Stimulated activated effector memory CD8-positive, alpha-beta T cell treated with anti-CD3 and anti-CD28 coated beads, Interleukin-12 subunit alpha, Interleukin-12 subunit beta, amount 100 ng/mL, for 72 hours (primary cell): ENCODE measurements at regions not wholly inside any gene's neighbourhood (a gene's known extent, or its start where the extent isn't known, plus 50 kb on each side); places are given as distances from the start of the nearest gene placed in this dataset.
"Not testable (repeated sequence)": the region's sequence is repeated elsewhere in the genome, so short reads cannot be mapped to it uniquely, and the experiment has no call there.

ENCODE experiments used
- ATAC-seq: fragments of 150-1000 bp; cut with Tn5 transposase; 2 replicates; pipeline ENCODE4 v1.10.0; 2021
- DNase-seq, 2 donors: peaks; one replicate each; pipeline ENCODE4 v3.0.0; 2021 to 2022; ENCODE audit warnings: low spot score in 2 of 2
- H3K27ac Mint-ChIP-seq: one replicate; pipeline ENCODE4 v1.8.0; 2022; ENCODE audit warnings: mild to moderate bottlenecking, mixed read lengths
- H3K36me3 Mint-ChIP-seq: one replicate; pipeline ENCODE4 v1.8.0; 2022; ENCODE audit warnings: mild to moderate bottlenecking, mixed read lengths
- H3K4me1 Mint-ChIP-seq: one replicate; pipeline ENCODE4 v1.8.0; 2022; ENCODE audit warnings: mixed read lengths
- H3K4me3 Mint-ChIP-seq: one replicate; pipeline ENCODE4 v1.8.0; 2022; ENCODE audit warnings: mild to moderate bottlenecking, mixed read lengths
- H3K9me3 Mint-ChIP-seq: one replicate; pipeline ENCODE4 v1.8.0; 2022; ENCODE audit warnings: mixed read lengths

DNA sequence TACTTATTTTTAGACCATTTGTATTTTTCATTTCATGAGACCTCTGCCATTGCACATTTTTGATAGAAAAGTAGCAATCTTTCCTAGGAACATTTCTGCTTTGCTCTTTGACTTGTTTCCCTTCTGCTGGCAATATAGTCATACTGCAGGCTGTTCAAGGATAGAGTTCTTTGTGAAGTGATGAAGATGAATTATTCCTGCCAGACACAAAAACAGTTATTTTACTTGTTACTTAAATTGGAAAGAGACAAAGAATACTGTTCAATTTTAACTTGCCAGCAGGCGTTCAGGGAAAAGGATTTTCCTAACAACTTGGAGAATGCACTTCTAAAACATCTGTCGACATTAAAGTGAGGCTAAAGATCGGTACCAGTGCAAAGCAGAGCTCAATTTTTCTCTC is 251.7 kb upstream of the ACTBL2 start:
- DNase-seq, result no peak
- no peaks in the 10 kb centered on the region for H3K9me3 Mint-ChIP-seq
- H3K4me1 Mint-ChIP-seq, result no peaks in the 10 kb centered on the region
- no peak overlapping the region for H3K4me3 Mint-ChIP-seq
- H3K36me3 Mint-ChIP-seq, result no peaks in the 10 kb centered on the region
- no peak overlapping the region for H3K27ac Mint-ChIP-seq
- ATAC-seq, result no peak

DNA sequence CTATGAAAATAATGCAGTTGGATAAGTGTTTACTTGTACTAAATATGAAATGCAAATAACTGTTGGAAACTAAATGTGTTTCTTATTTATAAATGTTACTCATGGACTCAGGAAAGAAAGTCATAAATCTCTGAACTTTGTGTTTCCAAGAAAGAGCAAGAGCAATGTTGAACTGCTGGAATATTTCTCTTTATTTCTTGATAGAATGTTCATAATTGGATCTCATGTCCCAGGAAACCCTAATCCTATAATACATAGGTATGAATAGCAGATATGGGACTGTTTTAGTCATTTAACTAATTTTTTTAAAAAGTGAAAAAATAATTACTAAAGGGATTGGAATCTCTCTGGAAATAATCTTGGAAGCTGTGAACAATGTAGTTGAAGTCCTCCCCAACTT is 245.0 kb upstream of the ACTBL2 start:
- H3K9me3 Mint-ChIP-seq, result peaks cover 3% of the 10 kb centered on the region
- no peak for DNase-seq

DNA sequence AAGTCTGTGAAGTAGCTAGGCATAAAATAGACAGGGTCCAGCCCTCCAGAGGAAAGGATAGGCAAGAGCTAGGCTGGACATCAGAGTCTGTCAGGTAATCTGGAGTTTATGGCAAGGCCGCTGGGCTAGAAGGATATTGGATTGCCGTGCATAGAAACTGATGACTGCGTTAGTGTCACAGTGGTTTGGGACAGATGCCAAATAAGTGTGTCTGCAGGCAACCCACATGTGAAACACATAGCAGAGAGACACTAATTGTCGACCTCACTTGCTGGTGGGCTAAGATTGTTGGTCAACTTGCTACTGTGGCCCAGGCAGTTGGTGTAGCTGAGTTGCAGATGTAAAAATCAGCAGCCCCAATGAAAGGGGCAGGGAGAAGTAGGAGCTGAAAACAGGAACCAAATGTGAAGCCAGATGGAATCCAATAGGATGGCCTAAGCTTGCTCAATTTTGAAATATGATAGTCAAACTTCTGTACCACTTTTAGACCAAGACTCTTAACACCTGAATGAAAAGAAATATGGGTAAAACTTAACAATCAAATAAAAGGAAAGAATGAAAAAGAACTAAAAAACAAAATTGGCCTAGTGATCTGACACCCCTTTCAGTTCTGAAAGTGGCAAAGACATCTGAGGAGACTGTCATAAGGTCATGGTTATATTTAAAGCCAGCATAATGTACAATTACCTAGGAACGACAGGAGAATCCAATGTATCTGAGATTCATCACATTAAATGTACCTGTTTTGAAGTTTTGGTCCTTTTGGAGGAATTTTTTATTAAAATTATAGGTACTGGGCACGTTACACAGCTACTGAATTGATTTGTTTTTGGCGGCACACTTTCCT is 243.3 kb upstream of the ACTBL2 start:
- Mint-ChIP-seq H3K4me3 (no peak overlapping the region), H3K4me1 (no peaks in the 10 kb centered on the region), H3K36me3 (no peaks in the 10 kb centered on the region), H3K9me3 (peaks cover 3% of the 10 kb centered on the region), H3K27ac (no peak overlapping the region)
- DNase-seq (no peak), ATAC-seq (no peak)

More for the DNA sequence above, 245.0 kb upstream of the ACTBL2 start:
- no peaks in the 10 kb centered on the region for H3K36me3 Mint-ChIP-seq
- H3K4me3 Mint-ChIP-seq, result no peak overlapping the region
- H3K4me1 Mint-ChIP-seq, result no peaks in the 10 kb centered on the region
- ATAC-seq, result no peak
- no peak overlapping the region for H3K27ac Mint-ChIP-seq

DNA sequence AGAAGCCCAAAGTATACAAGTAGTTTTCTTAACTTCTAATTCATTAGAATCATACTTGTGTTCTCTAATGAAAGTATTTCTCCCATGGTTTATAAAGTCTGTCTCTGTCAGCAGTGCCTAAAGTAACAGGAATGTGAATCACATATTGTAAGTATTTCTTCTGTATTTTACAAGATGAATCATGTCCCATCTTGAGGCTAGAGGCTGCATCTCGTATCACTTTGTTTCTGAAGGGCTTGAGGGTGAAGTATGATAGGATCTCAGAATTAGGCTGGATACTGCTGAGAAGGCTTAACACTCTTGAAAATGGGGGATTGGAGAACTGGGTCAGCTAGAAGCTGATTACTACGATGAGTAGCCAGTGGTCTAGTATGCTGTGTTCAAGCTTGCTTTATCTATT is 242.2 kb upstream of the ACTBL2 start:
- ATAC-seq, result no peak
- H3K9me3 Mint-ChIP-seq, result peaks cover 3% of the 10 kb centered on the region
- H3K36me3 Mint-ChIP-seq, result no peaks in the 10 kb centered on the region
- H3K27ac Mint-ChIP-seq, result no peak overlapping the region
- no peak overlapping the region for H3K4me3 Mint-ChIP-seq
- H3K4me1 Mint-ChIP-seq, result no peaks in the 10 kb centered on the region
- DNase-seq, result no peak

DNA sequence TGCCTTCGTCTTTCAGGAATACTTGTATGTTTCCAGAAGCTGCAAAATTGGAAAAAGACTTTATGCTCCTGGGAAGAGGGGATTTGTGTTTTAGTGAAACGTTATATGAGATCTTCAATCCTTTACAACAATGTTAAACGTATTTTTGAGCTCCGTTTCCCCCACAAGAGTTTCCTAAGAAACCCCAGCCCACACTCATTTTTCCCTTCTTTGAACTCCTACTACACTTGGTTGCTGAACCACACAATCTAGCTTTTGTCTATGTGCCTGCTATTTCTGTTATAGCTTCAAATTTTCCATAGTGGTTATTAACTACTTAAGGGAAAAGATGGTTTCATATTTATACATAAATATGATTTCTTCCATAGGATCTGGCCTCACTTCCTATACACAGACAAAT is 238.6 kb upstream of the ACTBL2 start:
- no peak for DNase-seq
- Mint-ChIP-seq H3K4me1 (no peaks in the 10 kb centered on the region), H3K9me3 (no peaks in the 10 kb centered on the region), H3K36me3 (no peaks in the 10 kb centered on the region), H3K27ac (no peak overlapping the region), H3K4me3 (no peak overlapping the region)
- no peak for ATAC-seq

DNA sequence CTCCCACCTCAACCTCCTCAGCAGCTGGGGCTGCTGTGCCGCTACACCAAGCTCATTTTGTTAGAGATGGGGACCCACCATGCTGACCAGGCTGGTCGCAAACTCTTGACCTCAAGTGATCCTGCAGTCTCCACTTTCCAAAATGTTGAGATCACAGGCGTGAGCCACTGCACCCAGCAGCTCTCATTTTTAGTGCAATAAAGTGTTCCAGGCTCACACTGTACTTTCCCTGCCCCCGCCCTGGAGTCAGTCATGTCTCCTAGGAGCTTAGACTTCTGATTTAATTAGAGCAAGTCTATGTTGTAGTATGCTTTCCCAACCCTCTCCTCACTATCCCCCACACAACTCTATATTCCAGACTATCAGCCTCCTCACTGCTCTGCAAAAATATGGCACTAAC is 238.0 kb upstream of the ACTBL2 start:
- no peaks in the 10 kb centered on the region for H3K9me3 Mint-ChIP-seq
- no peaks in the 10 kb centered on the region for H3K36me3 Mint-ChIP-seq
- ATAC-seq (no peak), DNase-seq (no peak)
- no peak overlapping the region for H3K4me3 Mint-ChIP-seq
- no peak overlapping the region for H3K27ac Mint-ChIP-seq
- H3K4me1 Mint-ChIP-seq, result no peaks in the 10 kb centered on the region

DNA sequence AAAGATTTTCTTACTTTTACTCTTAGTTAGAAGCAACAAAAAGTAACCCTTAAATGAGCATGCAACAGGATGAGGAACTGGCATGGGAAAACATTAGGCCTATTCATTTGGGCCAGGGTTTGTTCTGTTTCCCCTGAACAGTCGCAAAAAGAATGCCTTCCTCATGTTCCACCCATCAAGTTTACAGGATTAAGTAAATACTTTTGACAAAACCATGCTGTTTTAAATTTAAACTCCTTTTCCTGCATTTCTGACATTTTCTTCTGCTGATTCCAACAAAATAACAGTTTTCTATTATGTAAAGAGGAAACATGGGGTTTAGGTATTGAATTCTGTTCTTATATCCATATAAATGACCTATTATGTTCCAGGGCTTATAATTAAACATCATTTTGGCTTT is 236.6 kb upstream of the ACTBL2 start:
- ATAC-seq (no peak), DNase-seq (no peak)
- H3K4me3 Mint-ChIP-seq, result no peak overlapping the region
- no peak overlapping the region for H3K27ac Mint-ChIP-seq
- H3K36me3 Mint-ChIP-seq, result no peaks in the 10 kb centered on the region
- H3K4me1 Mint-ChIP-seq, result no peaks in the 10 kb centered on the region
- peaks cover under 1% of the 10 kb centered on the region for H3K9me3 Mint-ChIP-seq

DNA sequence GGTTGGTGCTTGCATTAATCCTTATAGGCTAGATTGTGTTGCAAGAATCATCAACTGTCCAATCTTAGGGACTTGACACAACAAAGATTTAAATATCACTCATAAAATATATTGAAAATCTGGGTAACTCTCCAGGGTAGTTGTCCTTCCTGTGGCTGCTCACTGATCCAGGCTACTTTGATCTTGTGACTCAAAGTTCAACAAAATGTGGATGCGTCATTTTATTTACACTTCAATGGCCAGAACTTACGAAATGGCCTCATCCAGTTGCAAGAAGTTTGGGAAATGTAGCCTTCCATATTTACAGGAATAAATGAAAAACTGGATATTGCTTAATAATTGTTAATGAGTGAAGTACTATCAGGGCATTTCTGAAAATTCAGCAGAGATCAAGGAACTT is 235.5 kb upstream of the ACTBL2 start:
- DNase-seq (no peak), ATAC-seq (no peak)
- Mint-ChIP-seq H3K27ac (no peak overlapping the region), H3K4me3 (no peak overlapping the region), H3K9me3 (peaks cover 3% of the 10 kb centered on the region), H3K36me3 (no peaks in the 10 kb centered on the region), H3K4me1 (no peaks in the 10 kb centered on the region)

DNA sequence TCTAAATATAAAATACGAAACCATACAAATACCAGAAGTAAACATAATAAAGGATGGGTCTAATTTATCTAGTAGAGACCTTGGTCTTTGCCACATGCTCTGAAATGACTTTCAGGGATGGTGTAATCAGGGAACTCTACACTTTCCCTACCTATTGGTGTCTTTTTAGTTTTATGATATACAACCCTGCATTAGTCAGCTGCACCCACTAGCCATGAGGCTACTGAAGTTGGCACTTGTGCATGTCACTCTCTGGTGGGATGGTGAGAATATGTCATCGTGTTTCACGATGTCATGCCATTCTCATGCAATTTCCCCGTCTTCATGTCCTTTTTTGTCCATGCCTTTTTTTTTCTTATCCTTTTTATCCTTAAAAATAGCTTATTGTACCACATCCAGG is 234.9 kb upstream of the ACTBL2 start:
- DNase-seq, result no peak
- no peak for ATAC-seq
- Mint-ChIP-seq H3K4me1 (no peaks in the 10 kb centered on the region), H3K27ac (no peak overlapping the region), H3K4me3 (no peak overlapping the region), H3K36me3 (no peaks in the 10 kb centered on the region), H3K9me3 (peaks cover 3% of the 10 kb centered on the region)

DNA sequence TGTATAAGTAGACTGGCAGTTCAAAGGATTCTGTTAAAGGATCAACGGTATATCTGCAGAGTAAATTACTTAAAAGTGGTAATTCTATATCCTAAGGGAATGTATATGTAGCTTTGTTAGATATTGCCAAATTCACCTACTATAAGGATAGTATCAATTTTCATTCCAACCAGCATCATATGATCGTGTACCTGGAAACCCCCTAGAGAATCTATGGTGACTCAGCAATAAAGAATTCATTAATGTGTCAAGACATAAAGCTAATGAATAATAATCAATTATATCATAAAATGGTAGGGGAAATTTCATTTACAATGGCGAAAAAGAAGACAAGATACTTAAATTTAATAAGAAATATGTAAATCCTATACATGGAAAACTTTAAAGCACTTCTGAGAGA is 234.1 kb upstream of the ACTBL2 start:
- ATAC-seq, result no peak
- no peak overlapping the region for H3K4me3 Mint-ChIP-seq
- peaks cover 3% of the 10 kb centered on the region for H3K9me3 Mint-ChIP-seq

DNA sequence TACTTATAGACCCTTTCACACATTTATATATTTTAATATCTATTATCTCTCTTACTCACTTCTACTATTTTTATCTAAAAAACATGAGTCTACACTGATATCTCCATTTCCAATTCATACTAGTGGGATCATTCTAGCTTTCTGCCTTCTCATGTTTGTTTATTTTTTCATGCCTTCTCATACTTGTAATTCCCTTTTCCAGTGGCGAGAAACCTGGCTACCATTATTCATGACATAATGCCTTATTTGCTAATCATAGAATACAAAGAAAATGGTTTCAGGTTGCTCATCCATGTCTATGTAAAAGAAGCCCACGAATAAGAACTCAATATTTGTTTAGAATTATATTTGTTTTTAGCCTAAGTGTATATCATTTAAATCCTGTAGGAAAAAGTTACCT is 232.7 kb upstream of the ACTBL2 start:
- ATAC-seq, result no peak
- H3K36me3 Mint-ChIP-seq, result no peaks in the 10 kb centered on the region
- H3K4me1 Mint-ChIP-seq, result no peaks in the 10 kb centered on the region
- peaks cover 5% of the 10 kb centered on the region for H3K9me3 Mint-ChIP-seq
- no peak overlapping the region for H3K4me3 Mint-ChIP-seq
- DNase-seq, result no peak
- H3K27ac Mint-ChIP-seq, result no peak overlapping the region

More for the DNA sequence above, 234.1 kb upstream of the ACTBL2 start:
- Mint-ChIP-seq H3K4me1 (no peaks in the 10 kb centered on the region), H3K27ac (no peak overlapping the region), H3K36me3 (no peaks in the 10 kb centered on the region)
- DNase-seq, result no peak

DNA sequence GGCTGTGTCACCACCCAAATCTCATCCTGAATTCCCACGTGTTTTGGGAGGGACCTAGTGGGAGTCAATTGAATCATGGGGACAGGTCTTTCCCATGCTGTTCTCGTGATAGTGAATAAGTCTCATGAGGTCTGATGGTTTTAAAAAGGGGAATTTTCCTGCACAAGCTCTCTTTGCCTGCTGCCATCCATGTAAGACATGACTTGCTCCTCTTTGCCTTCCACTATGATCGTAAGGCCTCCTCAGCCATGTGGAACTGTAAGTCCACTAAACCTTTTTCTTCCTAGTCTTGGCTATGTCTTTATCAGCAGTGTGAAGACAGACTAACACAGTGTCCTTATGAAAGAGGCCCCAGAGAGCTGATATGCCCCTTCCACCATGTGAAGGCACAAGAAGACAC is 230.9 kb upstream of the ACTBL2 start:
- H3K27ac Mint-ChIP-seq, DNase-seq, H3K36me3 Mint-ChIP-seq, H3K4me1 Mint-ChIP-seq, H3K9me3 Mint-ChIP-seq, ATAC-seq, H3K4me3 Mint-ChIP-seq: not testable (repeated sequence)

DNA sequence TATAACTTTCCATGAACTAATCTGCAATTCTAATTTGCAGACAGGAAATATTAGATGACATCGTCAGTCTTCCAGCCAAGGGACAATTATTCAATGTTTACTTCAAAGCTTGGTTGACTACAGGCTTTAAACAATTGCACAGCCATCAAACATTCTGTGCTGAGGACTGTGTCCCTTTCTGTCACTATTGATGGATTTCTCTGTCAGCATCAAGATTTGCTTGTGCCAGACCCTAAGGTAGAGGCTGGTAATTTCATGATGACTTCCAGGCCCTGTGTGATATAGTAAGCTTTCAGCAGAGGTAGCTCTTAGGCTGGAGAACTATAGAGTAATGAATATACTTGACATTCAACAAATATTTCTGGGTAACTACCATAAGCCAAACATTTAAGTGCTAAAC is 229.3 kb upstream of the ACTBL2 start:
- Mint-ChIP-seq H3K36me3 (no peaks in the 10 kb centered on the region), H3K4me3 (no peak overlapping the region), H3K9me3 (peaks cover 5% of the 10 kb centered on the region), H3K27ac (no peak overlapping the region), H3K4me1 (no peaks in the 10 kb centered on the region)
- DNase-seq, result no peak
- ATAC-seq, result no peak

DNA sequence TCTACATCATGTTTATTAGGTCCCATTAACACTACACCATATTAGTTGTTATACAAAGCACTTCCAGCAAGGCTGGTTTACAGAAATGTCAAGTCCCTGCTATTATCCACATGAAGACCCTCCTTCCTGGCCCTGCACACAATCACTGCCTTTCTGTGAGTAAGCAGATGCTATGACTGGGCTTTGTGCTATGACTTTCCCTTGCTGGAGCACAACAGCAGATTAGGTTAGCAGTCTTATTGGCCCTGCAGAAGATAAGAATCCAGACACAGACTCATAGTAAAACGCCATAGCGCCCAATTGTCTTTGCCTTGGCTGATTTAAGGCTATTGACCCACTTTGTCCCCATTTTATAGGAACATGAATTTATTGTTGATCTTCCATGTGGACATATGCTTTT is 228.9 kb upstream of the ACTBL2 start:
- no peak overlapping the region for H3K27ac Mint-ChIP-seq
- DNase-seq (no peak), ATAC-seq (no peak)
- H3K36me3 Mint-ChIP-seq, result no peaks in the 10 kb centered on the region
- no peak overlapping the region for H3K4me3 Mint-ChIP-seq
- no peaks in the 10 kb centered on the region for H3K4me1 Mint-ChIP-seq
- H3K9me3 Mint-ChIP-seq, result peaks cover 5% of the 10 kb centered on the region

DNA sequence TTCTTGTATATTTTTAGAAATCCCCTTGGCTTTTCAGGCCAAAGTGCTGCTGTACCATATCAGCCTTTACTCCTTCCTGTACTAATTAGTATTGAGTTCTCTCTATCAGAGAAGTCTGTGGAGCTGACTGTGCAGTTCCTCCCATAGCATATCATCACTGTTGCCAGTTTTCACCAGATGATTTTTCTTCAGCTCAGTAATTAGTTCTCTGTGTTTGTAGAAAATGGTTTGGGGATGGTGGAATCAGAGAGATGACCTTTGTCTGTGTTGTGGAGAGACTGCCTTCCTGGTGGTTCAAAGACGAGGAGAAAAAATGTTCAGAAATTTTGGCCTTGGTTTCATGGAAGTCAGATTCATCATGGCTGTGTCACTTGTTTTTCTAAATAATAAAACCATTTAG is 227.5 kb upstream of the ACTBL2 start:
- peaks cover 5% of the 10 kb centered on the region for H3K9me3 Mint-ChIP-seq
- no peaks in the 10 kb centered on the region for H3K4me1 Mint-ChIP-seq
- DNase-seq, result no peak
- H3K36me3 Mint-ChIP-seq, result no peaks in the 10 kb centered on the region
- no peak overlapping the region for H3K27ac Mint-ChIP-seq
- no peak overlapping the region for H3K4me3 Mint-ChIP-seq
- ATAC-seq, result no peak

DNA sequence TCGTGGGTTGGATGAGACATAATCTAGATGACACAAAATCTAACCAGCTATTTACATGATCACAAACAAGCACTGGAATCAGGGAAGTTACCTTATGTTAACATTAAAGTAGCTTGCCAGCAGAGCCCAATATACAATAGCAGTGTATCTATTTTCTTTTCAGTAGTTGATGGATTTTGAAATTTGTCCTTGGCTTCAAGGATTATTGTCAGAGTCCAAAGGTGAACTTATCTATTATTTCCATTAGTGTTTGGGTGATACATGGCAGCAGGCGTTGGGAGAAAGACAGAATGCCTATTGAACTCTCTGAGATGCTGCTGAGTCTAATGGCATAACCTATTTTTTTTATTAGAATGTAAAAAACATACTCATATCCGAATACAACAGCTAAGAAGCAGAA is 223.2 kb upstream of the ACTBL2 start:
- no peak overlapping the region for H3K27ac Mint-ChIP-seq
- H3K36me3 Mint-ChIP-seq, result no peaks in the 10 kb centered on the region
- DNase-seq (no peak), ATAC-seq (no peak)
- no peak overlapping the region for H3K4me3 Mint-ChIP-seq
- H3K4me1 Mint-ChIP-seq, result no peaks in the 10 kb centered on the region
- H3K9me3 Mint-ChIP-seq, result peaks cover under 1% of the 10 kb centered on the region

DNA sequence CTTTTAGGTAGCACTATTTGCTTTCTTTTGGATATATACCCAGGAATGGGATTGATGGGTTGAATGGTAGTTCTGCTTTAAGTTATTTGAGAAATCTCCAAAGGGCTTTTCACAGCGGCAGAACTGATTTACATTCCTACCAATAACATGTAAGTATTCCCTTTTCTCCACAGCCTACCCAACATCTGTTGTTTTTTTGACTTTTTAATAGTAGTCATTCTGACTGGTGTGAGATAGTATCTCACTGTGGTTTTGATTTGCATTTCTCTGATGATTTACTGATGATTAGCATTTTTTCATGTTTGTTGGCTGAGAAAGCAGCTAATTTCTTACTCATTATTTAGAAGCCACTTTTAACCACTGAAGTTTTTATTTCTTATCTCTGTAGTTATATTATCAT is 221.1 kb upstream of the ACTBL2 start:
- Mint-ChIP-seq H3K9me3 (no peaks in the 10 kb centered on the region), H3K4me3 (no peak overlapping the region), H3K27ac (no peak overlapping the region), H3K4me1 (no peaks in the 10 kb centered on the region), H3K36me3 (no peaks in the 10 kb centered on the region)
- no peak for ATAC-seq
- no peak for DNase-seq
